Endothelial cell of umbilical vein (primary cell): ENCODE measurements at regions not wholly inside any gene's neighbourhood (a gene's known extent, or its start where the extent isn't known, plus 50 kb on each side); places are given as distances from the start of the nearest gene placed in this dataset.

Experiments
- BruUV-seq: library from RNA; stranded (reverse); fragments of 400-500 nt; replicated peaks from 2 replicates; lab custom pipeline; 2021; lab: Mats Ljungman, UMichigan
- CTCF ChIA-PET: fragments of 300-600, 350-600 bp; sonication (Branson Sonifier 250); formaldehyde crosslinking; loops from one replicate; lab custom pipeline; 2021; ENCODE audit warnings: antibody characterized with exemption, inconsistent platforms; lab: Charles Lee
- POLR2A ChIA-PET: fragments of 300-600, 350-600 bp; sonication (Branson Sonifier 250); formaldehyde crosslinking; loops from one replicate; lab custom pipeline; 2021; ENCODE audit warnings: antibody characterized with exemption, inconsistent platforms; lab: Charles Lee
- DNase-seq: peaks from one replicate; pipeline ENCODE4 v3.0.0-alpha.2; 2011; ENCODE audit warnings: low read depth, low spot score
- FAIRE-seq: peaks from 2 replicates; lab custom pipeline; 2011; peaks lifted over from hg19 to GRCh38; lab: Jason Lieb, UNC
- H2AFZ ChIP-seq: 2 replicates; pipeline ENCODE4 v1.6.0; 2012; ENCODE audit warnings: low read depth, low read length, control low read depth, inconsistent platforms
- H3K27ac ChIP-seq: 2 replicates; pipeline ENCODE4 v1.5.1; 2011; ENCODE audit warnings: low read depth, mild to moderate bottlenecking, control low read depth, low read length, moderate library complexity; ENCODE audit not compliant: insufficient read depth
- H3K27me3 ChIP-seq, 2 experiments: 2 replicates each; pipeline versions ENCODE4 v1.6.0 to v1.6.1; 2011; ENCODE audit warnings: low read length in 2 of 2, mixed read lengths in 1 of 2; ENCODE audit not compliant: control insufficient read depth in 2 of 2, insufficient read depth in 2 of 2
- H3K36me3 ChIP-seq, 2 experiments: 2 replicates in 1 of 2; 3 replicates in 1 of 2; pipeline ENCODE4 v1.5.1; 2011; ENCODE audit warnings: low read length in 2 of 2, mild to moderate bottlenecking in 1 of 2, moderate library complexity in 1 of 2; ENCODE audit not compliant: control insufficient read depth in 2 of 2, insufficient read depth in 2 of 2; ENCODE audit errors: extremely low read depth in 1 of 2
- H3K4me1 ChIP-seq: 3 replicates; pipeline ENCODE4 v1.5.1; 2011; ENCODE audit warnings: mild to moderate bottlenecking, low read length; ENCODE audit not compliant: control insufficient read depth, insufficient read depth; ENCODE audit errors: extremely low read depth
- H3K4me2 ChIP-seq: 2 replicates; pipeline ENCODE4 v1.6.1; 2011; ENCODE audit warnings: low read length, control low read depth, mixed read lengths; ENCODE audit not compliant: insufficient read depth
- H3K4me3 ChIP-seq, 3 experiments: fragments of 200-600 bp in 1 of 3; sonication (generic), shearing (Covaris generic) in 1 of 3; replicated peaks in 1 of 3; 2 replicates each; pipeline ENCODE4 v1.5.1; 2011 to 2016; ENCODE audit warnings: control low read depth in 3 of 3, low read length in 3 of 3, mild to moderate bottlenecking in 2 of 3, inconsistent platforms in 1 of 3, low read depth in 1 of 3, moderate library complexity in 1 of 3; ENCODE audit not compliant: insufficient read depth in 1 of 3
- H3K79me2 ChIP-seq: 2 replicates; pipeline ENCODE4 v1.6.0; 2012; ENCODE audit warnings: low read length, inconsistent platforms; ENCODE audit not compliant: control insufficient read depth, insufficient read depth
- H3K9ac ChIP-seq: replicated peaks from 2 replicates; pipeline ENCODE3; 2011; ENCODE audit warnings: low read length, control low read depth; ENCODE audit not compliant: insufficient read depth; ENCODE audit errors: extremely low read depth
- H3K9me1 ChIP-seq: replicated peaks from 3 replicates; pipeline ENCODE4 v1.6.0; 2011; ENCODE audit warnings: mild to moderate bottlenecking, low read length; ENCODE audit not compliant: control insufficient read depth, insufficient read depth; ENCODE audit errors: extremely low read depth
- H3K9me3 ChIP-seq: replicated peaks from 2 replicates; pipeline ENCODE4 v1.5.1; 2012; ENCODE audit warnings: low read length, inconsistent platforms; ENCODE audit not compliant: control insufficient read depth, insufficient read depth
- H4K20me1 ChIP-seq: replicated peaks from 2 replicates; pipeline ENCODE3; 2011; ENCODE audit warnings: mild to moderate bottlenecking, low read length; ENCODE audit not compliant: control insufficient read depth, insufficient read depth; ENCODE audit errors: extremely low read depth
- CTCF ChIP-seq, 2 donors: IDR thresholded peaks; 1 replicate in 1 of 2; 2 replicates in 1 of 2; pipeline ENCODE4 v1.5.1; 2011; ENCODE audit warnings: low read length in 2 of 2, mild to moderate bottlenecking in 2 of 2, moderate library complexity in 2 of 2, control low read depth in 1 of 2, inconsistent platforms in 1 of 2, low read depth in 1 of 2; ENCODE audit not compliant: insufficient read depth in 1 of 2; ENCODE audit errors: extremely low read depth in 1 of 2
- EZH2 ChIP-seq: IDR thresholded peaks from 2 replicates; pipeline ENCODE4 v1.6.1; 2012; ENCODE audit warnings: borderline replicate concordance, low read depth, mild to moderate bottlenecking, moderate library complexity, low read length, inconsistent platforms; ENCODE audit not compliant: severe bottlenecking
- FOS ChIP-seq: IDR thresholded peaks from 2 replicates; pipeline ENCODE4 v1.6.1; 2011; ENCODE audit warnings: mild to moderate bottlenecking, low read length, moderate library complexity, borderline replicate concordance; ENCODE audit not compliant: insufficient read depth
- GATA2 ChIP-seq: IDR thresholded peaks from 2 replicates; pipeline ENCODE4 v1.7.0; 2011; ENCODE audit warnings: low read depth, mild to moderate bottlenecking, moderate library complexity, mixed read lengths, low read length; ENCODE audit not compliant: insufficient read length, insufficient read depth
- JUN ChIP-seq: IDR thresholded peaks from 2 replicates; pipeline ENCODE4 v1.6.1; 2011; ENCODE audit warnings: borderline replicate concordance, low read depth; ENCODE audit not compliant: insufficient read length, insufficient read depth
- MYC ChIP-seq: IDR thresholded peaks from one replicate; pipeline ENCODE4 v1.6.1; 2011; ENCODE audit warnings: mild to moderate bottlenecking, low read depth, low read length
- POLR2A ChIP-seq: IDR thresholded peaks from 2 replicates; pipeline ENCODE4 v1.6.1; 2012; ENCODE audit warnings: low read depth, mild to moderate bottlenecking, control low read depth, low read length
- POLR2AphosphoS5 ChIP-seq: IDR thresholded peaks from 2 replicates; pipeline ENCODE4 v1.6.1; 2012; ENCODE audit warnings: low read depth, mild to moderate bottlenecking, control low read depth, low read length, moderate library complexity; ENCODE audit not compliant: insufficient read depth
- dilution Hi-C: fragments of 300-500 bp; cut with MboI; formaldehyde crosslinking; loops from one replicate; pipeline ENCODE4 v1.15.0; 2019; ENCODE audit warnings: low sequenced_read_pairs; ENCODE audit not compliant: extremely low pct_ligation_motif_present
- intact Hi-C: fragments of 100-400 bp; cut with micrococcal nuclease; formaldehyde crosslinking; loops from one replicate; pipeline ENCODE4 v1.10.0; 2022
- TF ChIP-seq, protein P1 (sequence below): IDR thresholded peaks from 2 replicates; pipeline ENCODE4 v1.6.1; 2011; ENCODE audit not compliant: insufficient read depth, insufficient read length

- dilution Hi-C loops = no loop called here
Observed at GRCh38 chr18:51545446-51545845, 348.0 kb upstream of the MEX3C start.

GRCh38 chr18:51559198-51559901 is 361.9 kb upstream of the MEX3C start:
- intact Hi-C loops = no loop called here
- H3K9ac ChIP-seq = no peak overlapping the region
- dilution Hi-C loops = no loop called here

More at GRCh38 chr18:51545446-51545845, 348.0 kb upstream of the MEX3C start:
- no peak overlapping the region for H2AFZ ChIP-seq
- H3K27ac ChIP-seq = no peak overlapping the region
- H3K9me1 ChIP-seq = no peaks in the 10 kb centered on the region
- H3K4me1 ChIP-seq = no peaks in the 10 kb centered on the region
- no peak for FAIRE-seq
- H3K79me2 ChIP-seq = no peaks in the 10 kb centered on the region
- ChIA-PET POLR2A (no interaction called here), CTCF (no interaction called here)
- no peak overlapping the region for H3K4me3 ChIP-seq
- no peaks in the 10 kb centered on the region for H4K20me1 ChIP-seq
- no peaks in the 10 kb centered on the region for H3K27me3 ChIP-seq
- TF ChIP-seq POLR2A = no peak
- TF ChIP-seq POLR2AphosphoS5 = no peak
- TF ChIP-seq, protein P1, sequence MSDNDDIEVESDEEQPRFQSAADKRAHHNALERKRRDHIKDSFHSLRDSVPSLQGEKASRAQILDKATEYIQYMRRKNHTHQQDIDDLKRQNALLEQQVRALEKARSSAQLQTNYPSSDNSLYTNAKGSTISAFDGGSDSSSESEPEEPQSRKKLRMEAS = no peak
- no peak for TF ChIP-seq MYC
- no peak for TF ChIP-seq EZH2
- H3K36me3 ChIP-seq = no peaks in the 10 kb centered on the region
- no peak overlapping the region for H3K4me2 ChIP-seq
- no peak for DNase-seq
- intact Hi-C loops = no loop called here
- H3K9me3 ChIP-seq = no peaks in the 10 kb centered on the region
- no peak overlapping the region for H3K9ac ChIP-seq
- no TSS peak for BruUV-seq

More at GRCh38 chr18:51559198-51559901, 361.9 kb upstream of the MEX3C start:
- FAIRE-seq (no peak), DNase-seq (no peak)
- Histone ChIP-seq H3K36me3 (no peaks in the 10 kb centered on the region), H3K4me1 (no peaks in the 10 kb centered on the region), H3K79me2 (no peaks in the 10 kb centered on the region), H2AFZ (no peak overlapping the region), H3K4me3 (no peak overlapping the region), H3K9me3 (peaks cover 2% of the 10 kb centered on the region), H3K4me2 (no peak overlapping the region), H3K27ac (no peak overlapping the region), H3K27me3 (no peaks in the 10 kb centered on the region), H3K9me1 (no peaks in the 10 kb centered on the region), H4K20me1 (no peaks in the 10 kb centered on the region)
- BruUV-seq = no TSS peak
- ChIA-PET CTCF (no interaction called here), POLR2A (no interaction called here)
- TF ChIP-seq MYC (no peak), GATA2 (no peak), POLR2A (no peak), CTCF (IDR thresholded peaks at IDR 0.05; ENCODE audit: extremely low read depth in 1 of 2, insufficient read depth in 1 of 2, low read depth in 1 of 2, low read length in 2 of 2) (no peak), FOS (no peak), JUN (no peak), POLR2AphosphoS5 (no peak), EZH2 (no peak)
- TF ChIP-seq, protein P1 = no peak
